OCI-LY1 (cell line): ENCODE measurements at regions not wholly inside any gene's neighbourhood (a gene's known extent, or its start where the extent isn't known, plus 50 kb on each side); places are given as distances from the start of the nearest gene placed in this dataset.

Source experiments
- H2AFZ ChIP-seq: fragments of 200-600 bp; sonication (generic), shearing (Covaris generic); 2 replicates; pipeline ENCODE4 v1.6.0; 2014; ENCODE audit warnings: antibody characterized with exemption, mild to moderate bottlenecking, low read length
- H3F3A ChIP-seq: fragments of 200-600 bp; sonication (generic), shearing (Covaris generic); 2 replicates; pipeline ENCODE4 v1.6.0; 2014; ENCODE audit warnings: mild to moderate bottlenecking, antibody characterized with exemption, low read length, moderate library complexity; ENCODE audit not compliant: insufficient read depth
- H3K27ac ChIP-seq: fragments of 200-600 bp; sonication (generic); 2 replicates; pipeline ENCODE4 v1.5.1; 2014; ENCODE audit warnings: low read length, mixed run types, mild to moderate bottlenecking, low read depth; ENCODE audit not compliant: poor library complexity, severe bottlenecking
- H3K27me3 ChIP-seq: fragments of 200-600 bp; sonication (generic); 2 replicates; pipeline ENCODE4 v1.6.0; 2014; ENCODE audit warnings: antibody characterized with exemption, mild to moderate bottlenecking, low read length, moderate library complexity; ENCODE audit not compliant: insufficient read depth
- H3K36me3 ChIP-seq: fragments of 200-600 bp; sonication (generic); 2 replicates; pipeline ENCODE4 v1.6.1; 2014; ENCODE audit warnings: mild to moderate bottlenecking, antibody characterized with exemption, low read length, moderate library complexity, mixed read lengths; ENCODE audit not compliant: insufficient read depth
- H3K4me1 ChIP-seq: fragments of 200-600 bp; sonication (generic); 2 replicates; pipeline ENCODE4 v1.5.1; 2014; ENCODE audit warnings: mild to moderate bottlenecking, low read length, moderate library complexity; ENCODE audit not compliant: insufficient read depth, severe bottlenecking
- H3K4me2 ChIP-seq: fragments of 200-600 bp; sonication (generic), shearing (Covaris generic); 2 replicates; pipeline ENCODE4 v1.6.1; 2014; ENCODE audit warnings: low read length
- H3K4me3 ChIP-seq: fragments of 200-600 bp; sonication (generic); 2 replicates; pipeline ENCODE4 v1.5.1; 2014; ENCODE audit warnings: low read length, low read depth, mild to moderate bottlenecking, mixed read lengths; ENCODE audit not compliant: poor library complexity, severe bottlenecking
- H3K79me2 ChIP-seq: fragments of 200-600 bp; shearing (Covaris generic); 2 replicates; pipeline ENCODE4 v1.6.1; 2016; ENCODE audit warnings: mixed run types, low read length, mixed read lengths; ENCODE audit not compliant: insufficient read depth
- H3K9ac ChIP-seq: fragments of 200-600 bp; sonication (generic), shearing (Covaris generic); 2 replicates; pipeline ENCODE4 v1.6.1; 2014; ENCODE audit warnings: mild to moderate bottlenecking, low read length, mixed read lengths
- H3K9me2 ChIP-seq: fragments of 200-600 bp; sonication (generic), shearing (Covaris generic); 2 replicates; pipeline ENCODE4 v1.6.1; 2014; ENCODE audit warnings: low read depth, mild to moderate bottlenecking, low read length, mixed read lengths
- H3K9me3 ChIP-seq: fragments of 200-600 bp; shearing (Covaris generic); 2 replicates; pipeline ENCODE4 v1.6.1; 2014; ENCODE audit warnings: low read length, mixed read lengths
- H4K20me1 ChIP-seq: fragments of 200-600 bp; sonication (generic), shearing (Covaris generic); 2 replicates; pipeline ENCODE4 v1.6.0; 2016; ENCODE audit warnings: mild to moderate bottlenecking, low read length; ENCODE audit not compliant: insufficient read depth
- CTCF ChIP-seq: fragments of 200-600 bp; sonication (generic), shearing (Covaris generic); IDR thresholded peaks from 2 replicates; pipeline ENCODE4 v1.5.1; 2017; ENCODE audit warnings: mild to moderate bottlenecking, antibody characterized with exemption, low read length, moderate library complexity, mixed read lengths
- EZH2 ChIP-seq: fragments of 200-600 bp; sonication (generic), shearing (Covaris generic); IDR thresholded peaks from 2 replicates; pipeline ENCODE4 v1.8.0; 2017; ENCODE audit warnings: borderline replicate concordance, mixed run types, mild to moderate bottlenecking, antibody characterized with exemption, low read length, moderate library complexity, mixed read lengths

- no peaks in the 10 kb centered on the region for H4K20me1 ChIP-seq
- H3K36me3 ChIP-seq: no peaks in the 10 kb centered on the region
- H3K4me2 ChIP-seq: no peak overlapping the region
- no peaks in the 10 kb centered on the region for H3K4me1 ChIP-seq
- TF ChIP-seq EZH2 (no peak), CTCF (no peak)
- H2AFZ ChIP-seq: no peak overlapping the region
- no peaks in the 10 kb centered on the region for H3K9me3 ChIP-seq
- H3K27ac ChIP-seq: no peak overlapping the region
- H3K79me2 ChIP-seq: no peaks in the 10 kb centered on the region
- H3K9ac ChIP-seq: no peak overlapping the region
- no peaks in the 10 kb centered on the region; the same call in 1 of the 2 replicates for H3K27me3 ChIP-seq
- H3K9me2 ChIP-seq: no peaks in the 10 kb centered on the region
- H3K4me3 ChIP-seq: no peak overlapping the region
- H3F3A ChIP-seq: no peaks in the 10 kb centered on the region
Observed at GRCh38 chr1:5566924-5567323, 425.3 kb downstream of the NPHP4 start.

DNA sequence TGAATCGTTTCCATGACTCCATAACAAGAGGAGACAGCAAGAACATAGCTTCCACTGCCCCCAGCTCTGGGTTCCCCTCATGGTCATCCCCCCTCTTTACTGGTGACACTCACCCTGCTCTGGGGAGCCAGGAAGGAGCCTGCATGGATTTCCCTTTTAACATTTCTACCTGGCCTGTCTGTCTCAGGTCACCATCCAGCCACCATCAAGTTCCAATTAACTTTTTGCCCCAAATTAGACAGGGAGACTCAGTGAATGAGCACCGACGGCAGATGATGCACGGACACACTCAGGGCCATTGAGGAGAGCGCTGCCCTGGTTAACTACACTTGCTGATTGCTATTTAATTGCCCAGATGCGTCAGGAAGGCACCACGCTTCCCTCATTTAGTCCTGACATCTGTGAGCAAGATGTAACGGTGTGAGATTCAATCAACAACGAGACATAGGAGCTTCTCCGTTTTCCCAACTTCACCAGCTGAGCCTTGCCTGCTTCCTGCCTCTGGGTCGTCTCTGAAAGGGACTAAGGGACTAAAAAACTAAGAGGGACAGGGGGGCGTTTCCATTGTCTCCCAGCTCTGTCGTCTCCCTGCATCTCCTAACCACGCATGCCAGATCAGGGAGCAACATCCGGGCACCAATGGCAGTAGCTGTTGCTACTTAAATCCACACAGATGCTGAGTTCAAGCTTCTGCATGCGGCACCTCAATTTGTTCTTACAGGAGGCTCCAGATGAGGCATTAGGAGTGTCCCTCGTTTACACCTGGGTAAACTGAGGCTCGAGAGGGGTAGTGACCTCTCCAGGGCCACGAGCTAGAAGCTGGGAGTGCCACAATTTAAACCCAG lies 426.7 kb downstream of the NPHP4 start:
- no peak overlapping the region for H3K27ac ChIP-seq
- H3K4me1 ChIP-seq: no peaks in the 10 kb centered on the region
- TF ChIP-seq EZH2: no peak
- TF ChIP-seq CTCF: no peak
- H4K20me1 ChIP-seq: no peaks in the 10 kb centered on the region
- no peaks in the 10 kb centered on the region for H3F3A ChIP-seq
- H3K9ac ChIP-seq: no peak overlapping the region
- no peaks in the 10 kb centered on the region for H3K9me3 ChIP-seq
- H3K9me2 ChIP-seq: no peaks in the 10 kb centered on the region
- no peaks in the 10 kb centered on the region for H3K36me3 ChIP-seq
- no peaks in the 10 kb centered on the region for H3K79me2 ChIP-seq
- H3K4me2 ChIP-seq: no peak overlapping the region
- H3K4me3 ChIP-seq: no peak overlapping the region
- no peak overlapping the region for H2AFZ ChIP-seq
- no peaks in the 10 kb centered on the region; the same call in 1 of the 2 replicates for H3K27me3 ChIP-seq

DNA sequence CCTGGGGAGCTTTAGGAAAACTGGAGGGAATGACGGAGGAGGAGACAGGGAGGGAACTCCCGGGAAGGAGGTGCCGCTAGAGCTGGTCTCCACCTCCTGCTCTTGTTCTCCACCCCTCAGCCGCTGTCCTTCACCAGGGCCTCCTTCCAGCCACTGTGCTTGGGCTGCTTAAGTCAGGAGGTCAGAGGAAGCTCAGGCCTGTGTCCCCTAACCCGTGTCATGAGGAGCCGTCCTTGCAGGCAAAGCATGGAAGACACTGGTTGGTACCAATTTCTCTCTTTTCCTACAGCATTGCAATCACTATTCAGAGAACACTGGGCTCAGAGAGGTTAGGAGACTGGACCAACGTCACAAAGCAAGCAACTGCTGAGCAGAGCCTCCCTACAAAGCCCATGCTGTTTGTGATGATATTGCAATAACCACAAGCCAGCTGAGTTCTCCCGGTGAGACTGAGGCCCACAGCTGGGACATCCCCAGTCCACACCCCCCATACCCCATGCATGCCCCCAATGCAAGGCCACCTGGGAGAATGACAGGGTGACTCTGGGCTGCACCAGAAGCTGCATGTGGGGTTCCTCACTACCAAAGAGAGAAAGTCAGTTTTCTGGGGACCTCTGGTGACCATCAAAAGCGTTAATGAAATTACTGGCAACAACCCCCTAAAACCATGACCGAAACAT lies 427.5 kb downstream of the NPHP4 start:
- H3F3A ChIP-seq: no peaks in the 10 kb centered on the region
- no peaks in the 10 kb centered on the region for H3K79me2 ChIP-seq
- no peaks in the 10 kb centered on the region for H3K4me1 ChIP-seq
- H3K27me3 ChIP-seq: no peaks in the 10 kb centered on the region
- no peak for TF ChIP-seq CTCF
- TF ChIP-seq EZH2: no peak
- no peak overlapping the region for H3K27ac ChIP-seq
- H3K9ac ChIP-seq: no peak overlapping the region
- H2AFZ ChIP-seq: no peak overlapping the region
- no peak overlapping the region for H3K4me3 ChIP-seq
- H3K9me2 ChIP-seq: no peaks in the 10 kb centered on the region
- H3K9me3 ChIP-seq: no peaks in the 10 kb centered on the region
- H3K4me2 ChIP-seq: no peak overlapping the region
- H3K36me3 ChIP-seq: no peaks in the 10 kb centered on the region
- H4K20me1 ChIP-seq: no peaks in the 10 kb centered on the region
